CD4-positive, alpha-beta T cell (primary cell): ENCODE measurements at regions not wholly inside any gene's neighbourhood (a gene's known extent, or its start where the extent isn't known, plus 50 kb on each side); places are given as distances from the start of the nearest gene placed in this dataset.

ENCODE experiments used
- ATAC-seq: fragments of 200-7000 bp; cut with Tn5 transposase; one replicate; pipeline ENCODE4 v1.10.0; 2022; ENCODE audit warnings: mild to moderate bottlenecking; ENCODE audit not compliant: poor library complexity
- CTCF ChIA-PET: fragments of 350-600 bp; sonication (Branson Sonifier 250); formaldehyde crosslinking; loops from one replicate; lab custom pipeline; 2021; ENCODE audit warnings: antibody characterized with exemption, inconsistent platforms; lab: Charles Lee
- POLR2A ChIA-PET: fragments of 350-600 bp; sonication (Branson Sonifier 250); formaldehyde crosslinking; loops from one replicate; lab custom pipeline; 2021; ENCODE audit warnings: antibody characterized with exemption, inconsistent platforms; lab: Charles Lee
- DNase-seq, 14 experiments: peaks; one replicate each; pipeline ENCODE4 v3.0.0-alpha.2; 2013 to 2020; ENCODE audit warnings: mixed read lengths in 2 of 14
- H3K27ac ChIP-seq, 2 donors: one replicate each; pipeline versions ENCODE4 v1.5.1 to v1.7.0; 2013; ENCODE audit warnings: low read length in 2 of 2, low read depth in 1 of 2, mild to moderate bottlenecking in 1 of 2
- H3K27me3 ChIP-seq, 2 experiments: 1 replicate in 1 of 2; 2 replicates in 1 of 2; pipeline versions ENCODE4 v1.6.1 to v1.7.0; 2013; ENCODE audit warnings: low read length in 2 of 2, control low read depth in 1 of 2, mild to moderate bottlenecking in 1 of 2, moderate library complexity in 1 of 2; ENCODE audit not compliant: insufficient read depth in 2 of 2, control insufficient read depth in 1 of 2
- H3K36me3 ChIP-seq: one replicate; pipeline ENCODE4 v1.6.1; 2013; ENCODE audit warnings: low read length, control low read depth; ENCODE audit not compliant: insufficient read depth
- H3K4me1 ChIP-seq: one replicate; pipeline ENCODE4 v1.6.1; 2013; ENCODE audit warnings: low read length, control low read depth; ENCODE audit not compliant: insufficient read depth
- H3K4me3 ChIP-seq: one replicate; pipeline ENCODE4 v1.5.1; 2013; ENCODE audit warnings: mild to moderate bottlenecking, low read length, moderate library complexity
- H3K9me3 ChIP-seq, 2 experiments: 1 replicate in 1 of 2; 2 replicates in 1 of 2; pipeline versions ENCODE4 v1.6.1 to v1.7.0; 2013; ENCODE audit warnings: low read length in 2 of 2, mild to moderate bottlenecking in 2 of 2, control low read depth in 1 of 2, moderate library complexity in 1 of 2; ENCODE audit not compliant: control insufficient read depth in 1 of 2, insufficient read depth in 1 of 2
- H3K27ac Mint-ChIP-seq: one replicate; pipeline ENCODE4 v1.8.0; 2020; ENCODE audit warnings: mixed read lengths
- H3K27me3 Mint-ChIP-seq: one replicate; pipeline ENCODE4 v1.8.0; 2021; ENCODE audit warnings: mixed read lengths
- H3K36me3 Mint-ChIP-seq: one replicate; pipeline ENCODE4 v1.8.0; 2021; ENCODE audit warnings: low read depth, mixed read lengths
- H3K4me1 Mint-ChIP-seq: one replicate; pipeline ENCODE4 v1.8.0; 2021; ENCODE audit warnings: low read depth, mixed read lengths
- H3K4me3 Mint-ChIP-seq: one replicate; pipeline ENCODE4 v1.8.0; 2020; ENCODE audit warnings: mild to moderate bottlenecking, mixed read lengths
- H3K9me3 Mint-ChIP-seq: one replicate; pipeline ENCODE4 v1.8.0; 2020; ENCODE audit warnings: mixed read lengths
- CTCF ChIP-seq: fragments of 200-600 bp; IDR thresholded peaks from one replicate; pipeline ENCODE4 v1.8.0; 2022; ENCODE audit warnings: antibody characterized with exemption, mild to moderate bottlenecking
- intact Hi-C, 2 experiments: fragments of 100-400 bp; cut with DNase I in 1 of 2; cut with micrococcal nuclease in 1 of 2; formaldehyde crosslinking; loops; one replicate each; pipeline versions ENCODE4 v1.15.1 to v1.9.0; 2023 to 2025; cut with DNase I, micrococcal nuclease

- H3K4me3 ChIP-seq, result no peak overlapping the region
- Mint-ChIP-seq H3K27ac (no peak overlapping the region), H3K4me3 (no peak overlapping the region), H3K4me1 (peaks cover 8% of the 10 kb centered on the region), H3K36me3 (no peaks in the 10 kb centered on the region), H3K27me3 (no peaks in the 10 kb centered on the region), H3K9me3 (no peaks in the 10 kb centered on the region)
- CTCF ChIA-PET, result interaction anchor here (0.7 to 1.8 kb wide), 5 partner anchors 9 to 443 kb away, joined by 3 to 6 read pairs (median 4); no protein-coding TSS in a partner anchor
- POLR2A ChIA-PET, result no interaction called here
- DNase-seq (peak; percentile 30 to 75 (median 57)), ATAC-seq (no peak)
- intact Hi-C loops, result loop anchor here (2.0 to 5.0 kb wide), 5 partner anchors 146 to 1053 kb away; no protein-coding TSS in a partner anchor
- no peak overlapping the region for H3K27ac ChIP-seq
- H3K4me1 ChIP-seq, result peaks cover 4% of the 10 kb centered on the region
- H3K9me3 ChIP-seq, result no peaks in the 10 kb centered on the region
- TF ChIP-seq CTCF, result peak; percentile 92
- no peaks in the 10 kb centered on the region for H3K27me3 ChIP-seq
- no peaks in the 10 kb centered on the region for H3K36me3 ChIP-seq
These were observed 143.3 kb upstream of the ZNF644 start for GRCh38 chr1:91165033-91165654.

GRCh38 chr1:91162613-91163012 lies 140.8 kb upstream of the ZNF644 start:
- H3K36me3 ChIP-seq, result no peaks in the 10 kb centered on the region
- no peak overlapping the region for H3K4me3 ChIP-seq
- no peak overlapping the region for H3K4me3 Mint-ChIP-seq
- H3K27me3 ChIP-seq, result no peaks in the 10 kb centered on the region
- no peak for DNase-seq
- H3K4me1 ChIP-seq, result peaks cover 4% of the 10 kb centered on the region
- ChIA-PET CTCF (no interaction called here), POLR2A (no interaction called here)
- H3K9me3 Mint-ChIP-seq, result no peaks in the 10 kb centered on the region
- no peak overlapping the region for H3K27ac ChIP-seq
- ATAC-seq, result no peak
- peaks cover 8% of the 10 kb centered on the region for H3K4me1 Mint-ChIP-seq
- no peaks in the 10 kb centered on the region for H3K9me3 ChIP-seq
- no peak overlapping the region for H3K27ac Mint-ChIP-seq
- no peaks in the 10 kb centered on the region for H3K36me3 Mint-ChIP-seq
- intact Hi-C loops, result no loop called here
- H3K27me3 Mint-ChIP-seq, result no peaks in the 10 kb centered on the region
- TF ChIP-seq CTCF, result no peak

- Mint-ChIP-seq H3K36me3 (no peaks in the 10 kb centered on the region), H3K9me3 (no peaks in the 10 kb centered on the region), H3K27ac (no peak overlapping the region), H3K27me3 (peaks cover 4% of the 10 kb centered on the region), H3K4me3 (no peak overlapping the region), H3K4me1 (peaks cover 8% of the 10 kb centered on the region)
- intact Hi-C loops, result no loop called here
- DNase-seq, result no peak
- TF ChIP-seq CTCF, result no peak
- peaks cover 4% of the 10 kb centered on the region for H3K4me1 ChIP-seq
- no peak overlapping the region for H3K27ac ChIP-seq
- ATAC-seq, result no peak
- H3K27me3 ChIP-seq, result no peaks in the 10 kb centered on the region
- no peaks in the 10 kb centered on the region for H3K9me3 ChIP-seq
- no peaks in the 10 kb centered on the region for H3K36me3 ChIP-seq
- no peak overlapping the region for H3K4me3 ChIP-seq
- POLR2A ChIA-PET, result no interaction called here
- CTCF ChIA-PET, result no interaction called here
These were observed 139.9 kb upstream of the ZNF644 start for GRCh38 chr1:91161749-91162148.
